Coronary artery (tissue), 2 donors: ENCODE measurements at regions not wholly inside any gene's neighbourhood (a gene's known extent, or its start where the extent isn't known, plus 50 kb on each side); places are given as distances from the start of the nearest gene placed in this dataset.

Experiments used
- DNase-seq: peaks from one replicate; pipeline ENCODE4 v3.0.0-alpha.2; 2017; ENCODE audit warnings: low spot score
- H3K27ac ChIP-seq, 2 donors: fragments of 200-600 bp; sonication (generic); one replicate each; pipeline ENCODE4 v1.5.1; 2016 to 2019
- H3K4me3 ChIP-seq: fragments of 200-600 bp; sonication (generic); 2 replicates; pipeline ENCODE4 v1.5.1; 2016; ENCODE audit warnings: mild to moderate bottlenecking, moderate library complexity
- CTCF ChIP-seq: fragments of 200-600 bp; sonication (generic); IDR thresholded peaks from one replicate; pipeline ENCODE4 v1.5.1; 2019; ENCODE audit warnings: antibody characterized with exemption

DNA sequence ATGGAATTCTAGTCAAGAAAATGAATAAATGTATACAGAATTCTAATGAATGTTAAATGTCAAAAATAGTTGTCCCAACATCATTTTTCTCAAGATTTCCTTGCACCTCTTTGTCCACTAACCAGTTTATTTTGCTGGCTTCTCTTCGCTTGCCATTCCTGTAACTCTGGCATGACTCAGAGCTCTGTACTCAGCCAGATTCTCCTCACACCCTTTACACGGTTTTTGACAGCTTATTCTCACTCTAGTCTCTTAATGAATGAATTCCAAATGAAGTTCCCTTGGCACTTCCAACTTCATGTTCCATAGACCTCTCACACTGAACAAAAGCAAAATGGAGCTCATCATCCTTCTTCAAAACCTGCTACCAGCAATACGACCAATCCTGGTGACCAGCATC lies 419.3 kb upstream of the SLIT2 start:
- no peak overlapping the region for H3K27ac ChIP-seq
- no peak for TF ChIP-seq CTCF
- DNase-seq, result no peak
- no peak overlapping the region for H3K4me3 ChIP-seq

DNA sequence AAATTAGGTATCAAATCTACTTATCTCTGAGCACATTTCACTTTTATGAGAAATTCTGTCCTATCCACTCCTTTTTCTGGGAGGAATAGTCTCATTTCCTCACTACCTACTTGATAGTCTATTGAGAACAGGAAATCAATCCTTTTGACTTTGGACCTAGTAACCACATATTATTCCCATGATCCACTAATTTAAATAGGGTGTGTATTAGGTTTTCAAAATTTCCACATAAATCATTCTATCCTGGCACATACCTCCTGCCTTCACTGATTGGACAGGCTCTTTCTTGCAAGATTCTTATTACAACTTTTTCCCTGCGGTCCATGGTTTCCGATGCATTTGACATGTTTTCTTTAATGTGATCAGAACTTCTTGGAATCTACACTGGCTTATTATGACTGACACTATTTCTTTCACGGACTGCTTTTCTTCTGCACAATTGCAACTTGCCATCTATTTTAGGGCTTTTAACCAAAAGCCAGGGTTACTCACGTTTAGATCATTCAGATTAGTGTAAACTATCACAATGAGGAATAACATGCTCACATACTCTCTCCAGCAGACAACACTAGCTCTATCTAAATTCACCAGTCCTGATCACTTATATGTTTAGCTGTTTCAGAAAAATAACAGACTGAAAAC lies 419.9 kb upstream of the SLIT2 start:
- no peak for TF ChIP-seq CTCF
- no peak for DNase-seq
- no peak overlapping the region for H3K27ac ChIP-seq
- no peak overlapping the region for H3K4me3 ChIP-seq

GRCh38 chr4:19829101-19829500 lies 422.6 kb upstream of the SLIT2 start:
- Histone ChIP-seq H3K4me3 (no peak overlapping the region), H3K27ac (no peak overlapping the region)
- no peak for DNase-seq
- TF ChIP-seq CTCF, result no peak

DNA sequence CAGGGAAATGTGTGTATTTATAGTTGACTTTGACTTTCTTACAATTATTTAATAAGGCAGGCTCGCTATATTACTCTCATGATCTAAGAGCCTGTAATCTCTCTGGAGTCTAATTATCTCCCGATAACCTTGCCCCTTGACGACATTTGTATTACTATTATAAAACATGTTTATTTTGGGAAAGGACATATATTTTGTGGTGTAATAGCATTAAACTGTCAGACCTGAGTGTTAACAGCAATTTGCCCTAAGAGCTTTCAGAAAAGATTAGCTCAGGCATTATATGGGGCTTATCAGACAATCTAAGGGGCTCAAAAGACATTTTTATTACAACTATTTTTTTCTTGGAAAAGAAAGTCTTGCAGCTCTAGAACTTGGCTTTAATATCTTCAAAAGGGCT lies 427.9 kb upstream of the SLIT2 start:
- Histone ChIP-seq H3K27ac (no peak overlapping the region), H3K4me3 (no peak overlapping the region)
- no peak for TF ChIP-seq CTCF
- no peak for DNase-seq

DNA sequence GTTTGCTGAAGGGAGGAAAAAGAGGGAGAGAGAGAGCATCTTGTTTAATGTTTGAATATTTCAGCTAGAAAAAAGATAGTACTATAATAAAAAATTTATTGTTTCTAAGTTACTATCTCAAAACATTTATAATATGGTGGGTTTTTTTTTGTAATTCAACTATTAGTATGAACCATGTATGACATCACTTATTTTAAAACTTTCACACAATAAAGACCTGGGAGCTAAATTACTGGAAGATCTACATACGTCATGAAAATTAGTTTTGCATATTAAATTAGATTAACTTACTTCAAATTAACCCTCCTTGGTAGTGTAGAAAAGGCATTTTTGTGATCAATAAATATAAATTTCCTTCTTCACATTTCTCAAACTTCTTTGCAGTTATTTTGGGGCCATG lies 432.0 kb upstream of the SLIT2 start:
- Histone ChIP-seq H3K27ac (no peak overlapping the region), H3K4me3 (no peak overlapping the region)
- DNase-seq, result no peak
- TF ChIP-seq CTCF, result no peak

- no peak for TF ChIP-seq CTCF
- Histone ChIP-seq H3K4me3 (no peak overlapping the region), H3K27ac (no peak overlapping the region)
- DNase-seq, result no peak
These were observed 441.7 kb upstream of the SLIT2 start for GRCh38 chr4:19809989-19810388.

- Histone ChIP-seq H3K4me3 (no peak overlapping the region), H3K27ac (no peak overlapping the region)
- no peak for DNase-seq
- no peak for TF ChIP-seq CTCF
These were observed 444.2 kb upstream of the SLIT2 start for GRCh38 chr4:19807505-19807904.
